NCI-H146 treated with DMSO at 0.1 percent for 48 hours (cell line): ENCODE measurements at regions not wholly inside any gene's neighbourhood (a gene's known extent, or its start where the extent isn't known, plus 50 kb on each side); places are given as distances from the start of the nearest gene placed in this dataset.
A peak's percentile ranks its signal among the peaks of the same experiment; 100 is the strongest.
"Not testable (repeated sequence)": the region's sequence is repeated elsewhere in the genome, so short reads cannot be mapped to it uniquely, and the experiment has no call there.

Experiments used
- DNase-seq: peaks from one replicate; lab custom pipeline; 2025; ENCODE audit not compliant: unreplicated experiment; lab: John Stamatoyannopoulos, UW

GRCh38 chr6:146981981-146982380, 222.2 kb upstream of the STXBP5 start:
- no peak for DNase-seq

- DNase-seq, result no peak
Measured at GRCh38 chr6:146984251-146984924, 219.8 kb upstream of the STXBP5 start.

DNA sequence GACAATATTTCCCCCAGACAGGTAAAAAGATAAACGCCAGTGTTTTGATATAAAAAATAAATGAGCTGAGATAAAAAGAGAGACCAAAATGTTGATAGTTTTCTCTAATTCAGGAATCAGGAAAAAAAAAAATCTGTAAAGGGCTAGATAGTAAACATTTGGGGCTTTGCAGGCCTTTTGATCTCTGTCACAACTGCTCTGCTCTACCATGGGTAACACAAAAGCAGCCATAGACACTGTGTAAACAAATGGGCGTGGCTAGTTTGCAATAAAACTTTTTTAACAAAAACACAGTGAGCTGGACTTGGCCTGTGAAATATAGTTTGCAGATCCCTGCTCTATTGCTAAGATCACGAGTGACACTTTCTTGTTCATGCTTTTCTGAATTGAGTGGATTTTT, 219.1 kb upstream of the STXBP5 start:
- peak; percentile 48 for DNase-seq

GRCh38 chr6:146985966-146986365, 218.3 kb upstream of the STXBP5 start:
- DNase-seq, result no peak

GRCh38 chr6:146987938-146988337, 216.3 kb upstream of the STXBP5 start:
- DNase-seq, result not testable (repeated sequence)

DNA sequence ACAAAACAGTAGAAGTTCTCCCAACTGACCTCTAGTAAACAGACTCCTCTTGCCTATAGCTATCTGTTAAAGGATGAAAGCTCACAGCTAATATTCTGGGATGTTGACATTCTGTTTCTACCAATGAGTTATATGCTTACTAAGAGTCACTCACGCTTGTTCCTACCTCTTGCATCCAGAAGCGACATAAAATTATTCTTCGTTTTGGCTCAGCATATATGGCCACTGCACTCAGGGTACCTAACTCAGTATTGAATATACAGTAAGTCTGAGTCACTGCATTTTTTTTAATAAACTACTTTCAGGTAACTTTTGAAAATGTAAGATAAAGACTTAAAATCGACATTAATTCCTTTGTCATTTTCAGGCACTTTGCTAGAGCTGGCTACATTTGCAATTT, 214.4 kb upstream of the STXBP5 start:
- DNase-seq, result no peak

- DNase-seq, result no peak
Measured at GRCh38 chr6:146990284-146990683, 213.9 kb upstream of the STXBP5 start.

DNA sequence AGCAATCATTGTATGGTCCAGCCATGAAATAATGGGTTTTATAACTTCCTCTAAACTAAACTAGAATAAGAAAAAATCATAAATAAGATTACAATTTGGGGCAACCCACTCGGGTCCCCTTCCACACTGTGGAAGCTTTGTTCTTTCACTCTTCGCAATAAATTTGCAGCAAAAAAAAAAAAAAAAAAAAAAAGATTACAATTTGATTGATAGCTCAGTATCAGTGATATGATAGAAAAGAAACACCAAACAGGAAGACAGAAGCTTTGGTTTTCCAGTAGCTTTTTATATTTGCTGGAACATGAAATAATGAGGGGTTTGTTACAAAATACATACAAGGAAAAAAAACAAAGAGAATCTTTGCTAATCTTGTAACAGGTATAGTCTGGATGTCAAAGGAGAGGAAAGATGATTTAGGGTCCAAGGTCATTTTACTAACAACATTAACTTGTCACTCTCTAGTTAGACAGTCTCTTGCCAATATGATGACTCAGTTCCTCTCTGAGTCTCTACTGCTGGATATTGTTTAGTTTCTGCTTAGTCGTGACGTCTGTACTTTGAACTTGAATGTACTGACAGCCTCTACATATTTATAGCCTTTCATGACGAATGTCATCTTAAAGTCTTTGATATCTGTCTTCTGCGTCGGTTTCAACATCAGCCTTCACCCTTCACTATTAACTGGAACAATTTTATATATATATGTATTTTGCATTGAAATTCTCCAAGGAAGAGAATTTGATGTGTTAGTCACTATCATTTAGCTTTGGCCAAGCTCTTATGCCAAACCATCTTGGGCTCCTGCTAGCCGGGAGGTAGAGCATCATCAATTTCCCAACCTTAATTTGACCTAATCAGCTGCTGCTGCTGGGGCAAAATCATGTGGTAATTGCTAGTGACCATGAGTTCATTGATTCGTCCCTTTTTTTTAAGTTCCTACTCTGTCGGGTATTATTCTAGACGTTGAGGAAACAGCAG, 213.1 kb upstream of the STXBP5 start:
- no peak for DNase-seq

DNA sequence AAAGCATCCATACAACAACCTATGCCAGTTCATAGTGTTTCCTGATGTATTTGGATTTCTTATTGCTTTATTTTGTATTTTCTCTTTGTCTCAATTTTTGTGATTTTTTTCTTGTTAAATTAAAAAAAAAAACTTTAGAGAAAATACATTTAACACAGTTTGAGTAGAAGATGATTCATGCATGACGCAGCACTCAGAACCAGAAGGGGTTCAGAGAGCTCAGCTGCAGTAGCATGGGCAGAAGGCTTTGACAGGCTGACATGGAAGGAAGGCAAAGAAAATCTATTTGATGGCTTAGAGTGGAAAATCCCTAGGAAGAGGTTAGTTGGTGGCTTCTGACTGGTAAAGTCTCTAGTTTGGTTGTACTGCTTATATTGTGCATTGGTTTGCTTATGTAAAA, 207.2 kb upstream of the STXBP5 start:
- DNase-seq, result no peak

- DNase-seq, result no peak
Measured at GRCh38 chr6:146999766-147000165, 204.5 kb upstream of the STXBP5 start.

DNA sequence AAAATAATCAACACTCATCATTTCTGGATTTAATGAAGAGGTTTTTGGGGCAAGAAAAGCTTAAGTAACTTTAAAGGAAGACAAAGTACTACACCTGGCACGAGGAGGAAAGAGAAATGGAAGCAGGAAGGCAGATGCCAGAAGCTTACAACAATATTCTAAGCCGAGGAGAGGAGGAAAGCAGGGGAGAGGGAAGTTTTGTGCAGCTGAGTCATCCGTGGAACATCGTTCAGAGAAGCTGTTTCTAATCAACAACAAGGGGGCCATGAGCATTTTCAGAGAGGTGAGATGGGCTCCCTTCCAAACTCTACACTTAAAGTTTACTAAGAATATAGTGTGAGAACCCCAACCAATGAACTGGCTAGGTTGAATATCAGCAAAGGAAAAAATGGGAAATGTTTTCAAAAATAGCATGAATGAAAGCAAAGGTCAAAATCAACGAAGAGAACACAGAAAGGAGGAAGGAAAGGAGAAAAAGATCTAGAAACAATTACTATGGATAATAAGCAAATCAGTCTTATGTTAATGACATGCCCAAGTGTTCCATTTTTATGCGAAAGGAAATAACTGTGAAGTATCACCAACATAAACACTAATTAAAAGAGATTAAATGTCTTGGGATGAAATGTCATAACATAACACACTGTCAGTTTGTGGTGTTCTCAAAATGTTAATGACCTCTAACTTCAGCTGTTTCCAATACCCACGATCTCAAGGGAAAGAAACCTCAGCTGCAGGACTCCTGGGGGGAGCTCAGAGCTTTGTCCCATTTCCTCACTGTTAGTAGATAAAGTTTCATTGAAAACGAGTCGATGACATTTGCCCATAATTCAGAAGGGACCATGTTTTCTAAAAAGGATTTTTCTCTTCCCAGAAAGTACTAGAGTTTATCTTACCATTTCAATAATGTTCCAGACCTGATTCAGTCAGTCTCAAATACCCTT, 203.4 kb upstream of the STXBP5 start:
- no peak for DNase-seq

DNA sequence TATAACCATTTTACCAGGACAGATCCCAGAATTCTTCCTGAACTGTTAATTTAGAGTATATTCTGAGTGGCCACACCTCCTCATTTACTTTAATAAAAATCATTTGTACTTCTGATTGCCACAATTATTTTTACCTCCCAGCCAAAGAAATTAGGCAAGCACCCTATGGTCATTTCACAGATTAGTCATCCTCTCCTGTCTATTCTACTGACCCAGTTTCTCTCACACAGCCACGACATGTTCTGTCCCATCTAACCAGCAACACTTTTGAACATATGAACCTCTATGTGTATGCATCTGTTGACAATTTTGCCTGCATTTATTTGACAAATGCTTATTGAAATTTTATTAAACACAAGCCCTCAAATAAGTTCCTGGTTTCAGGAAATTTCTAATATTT, 202.6 kb upstream of the STXBP5 start:
- no peak for DNase-seq

GRCh38 chr6:147003186-147003585, 201.0 kb upstream of the STXBP5 start:
- no peak for DNase-seq

DNA sequence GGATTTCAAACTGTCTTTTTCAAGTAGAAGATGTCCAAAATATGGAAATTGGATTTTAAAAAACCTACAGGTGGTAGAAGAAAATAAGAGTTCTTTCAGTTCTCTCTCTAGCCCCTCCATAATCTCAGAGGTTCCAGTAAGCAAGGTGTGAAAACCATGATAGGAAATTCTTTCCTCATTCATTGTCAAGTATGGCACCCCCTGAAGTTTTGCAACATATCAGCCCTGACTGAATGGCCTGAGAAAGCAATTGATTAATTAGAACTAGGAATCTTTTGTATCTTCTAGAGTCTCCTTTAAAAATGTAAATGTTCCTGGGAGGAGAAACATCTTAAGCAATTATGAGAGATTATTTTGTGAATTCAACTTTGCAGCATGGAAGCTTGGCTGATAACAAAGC, 198.7 kb upstream of the STXBP5 start:
- no peak for DNase-seq

DNA sequence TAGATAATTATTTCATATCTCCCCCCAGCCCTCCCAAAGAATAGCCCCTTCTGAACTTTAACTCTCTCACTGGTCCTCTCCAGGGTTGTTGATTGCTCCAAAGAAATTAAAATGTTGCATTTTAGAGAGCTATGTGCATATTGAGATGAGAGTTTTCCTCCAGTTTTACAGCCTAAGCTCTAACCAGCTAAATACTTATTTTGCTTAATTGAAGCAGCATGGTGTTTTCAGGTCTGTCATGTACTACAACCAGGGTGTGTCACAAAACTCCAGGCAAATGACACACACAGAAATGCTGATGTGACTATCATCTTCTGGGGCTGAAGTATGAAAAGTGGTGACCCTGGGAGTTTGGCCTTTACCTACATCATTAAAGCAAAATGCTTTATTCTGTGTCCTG, 196.8 kb upstream of the STXBP5 start:
- DNase-seq, result no peak

DNA sequence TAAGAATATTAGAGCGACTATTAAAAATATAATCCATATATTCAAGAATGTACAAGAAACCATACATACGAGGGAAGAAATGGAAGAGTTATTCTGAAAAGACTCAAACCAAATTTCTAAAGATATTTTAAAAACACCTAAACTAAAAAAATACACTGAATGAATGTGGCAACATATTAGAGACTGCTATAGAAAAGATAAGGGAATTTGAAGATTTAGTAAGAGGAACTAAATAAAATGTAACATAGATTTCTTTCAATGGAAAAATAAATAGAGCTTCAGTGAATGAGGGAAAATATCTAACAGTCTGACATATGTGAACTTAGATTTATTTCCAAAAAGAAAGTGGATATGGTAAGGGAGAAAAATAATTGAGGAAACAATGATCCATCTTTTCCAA, 194.9 kb upstream of the STXBP5 start:
- DNase-seq, result no peak

DNA sequence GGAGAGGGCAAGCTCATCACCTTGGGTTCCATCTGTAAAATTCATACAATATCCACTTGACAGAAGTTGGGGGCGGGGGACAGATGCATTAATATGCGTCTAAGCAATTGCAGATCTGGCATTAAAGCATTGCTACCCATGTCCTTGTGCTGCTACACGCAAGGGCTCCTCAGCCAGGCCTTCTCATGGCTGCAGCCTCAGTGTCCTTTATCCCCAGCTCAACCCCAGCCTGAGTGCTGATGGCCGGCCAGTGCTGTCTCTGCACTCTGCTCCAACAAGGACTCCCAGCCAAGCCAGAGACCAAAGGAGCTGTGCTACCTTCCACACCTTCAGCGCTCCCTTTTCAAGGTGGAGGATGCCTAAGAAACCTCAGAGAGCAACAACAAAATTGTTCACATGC, 188.5 kb upstream of the STXBP5 start:
- no peak for DNase-seq

- no peak for DNase-seq
Measured at GRCh38 chr6:147016440-147016839, 187.8 kb upstream of the STXBP5 start.

- DNase-seq, result no peak
Measured at GRCh38 chr6:147017153-147017552, 187.1 kb upstream of the STXBP5 start.

DNA sequence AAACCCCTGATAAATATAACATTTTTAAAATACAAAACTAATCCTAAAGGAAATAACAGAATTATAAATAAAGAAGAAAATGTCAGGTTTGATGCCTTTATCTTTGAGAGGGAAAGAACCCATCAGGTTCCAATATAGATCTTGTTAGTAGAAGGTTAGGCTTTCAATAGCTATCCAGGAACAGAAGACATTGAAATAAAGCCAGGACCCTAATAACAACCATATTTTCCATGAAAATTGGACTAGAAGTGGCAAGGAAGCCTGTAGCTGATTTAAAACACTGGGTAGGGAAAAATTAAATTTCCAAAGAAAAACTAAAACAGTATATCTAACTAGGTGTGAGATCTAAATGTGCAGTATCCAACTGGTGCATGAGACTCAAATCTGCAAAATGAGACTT, 185.2 kb upstream of the STXBP5 start:
- DNase-seq, result no peak

- no peak for DNase-seq
Measured at GRCh38 chr6:147022041-147022440, 182.2 kb upstream of the STXBP5 start.
